ENCODE measurements at regions not wholly inside any gene's neighbourhood (a gene's known extent, or its start where the extent isn't known, plus 50 kb on each side); places are given as distances from the start of the nearest gene placed in this dataset.

DNA sequence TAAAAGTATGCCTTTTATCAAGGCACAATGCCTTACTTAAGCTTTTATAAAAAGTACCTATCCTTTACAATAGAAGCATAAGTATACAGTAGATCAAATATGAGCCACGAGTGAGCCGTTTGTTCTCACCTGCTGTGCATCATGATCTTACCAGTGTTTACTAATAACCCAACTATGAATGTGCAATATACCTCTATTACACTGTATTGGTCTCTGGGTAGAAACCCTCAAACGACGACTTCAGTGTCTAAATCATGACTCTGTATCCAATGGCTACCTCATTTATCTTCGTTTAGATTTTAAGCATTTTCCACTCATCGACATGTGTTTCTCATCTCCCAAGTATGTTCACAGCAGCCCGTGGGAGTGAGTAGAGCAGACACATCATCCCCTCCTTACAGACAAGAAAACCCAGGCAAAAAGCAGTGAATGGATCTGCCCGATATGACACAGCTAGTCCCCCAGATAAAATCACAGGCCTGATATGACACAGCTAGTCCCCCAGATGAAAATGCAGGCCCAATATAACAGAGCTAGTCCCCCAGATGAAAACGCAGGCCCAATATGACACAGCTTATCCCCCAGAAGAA, 279.8 kb downstream of the TNS1 start:
- DNase-seq (ENCODE audit: low spot score): no peak

DNA sequence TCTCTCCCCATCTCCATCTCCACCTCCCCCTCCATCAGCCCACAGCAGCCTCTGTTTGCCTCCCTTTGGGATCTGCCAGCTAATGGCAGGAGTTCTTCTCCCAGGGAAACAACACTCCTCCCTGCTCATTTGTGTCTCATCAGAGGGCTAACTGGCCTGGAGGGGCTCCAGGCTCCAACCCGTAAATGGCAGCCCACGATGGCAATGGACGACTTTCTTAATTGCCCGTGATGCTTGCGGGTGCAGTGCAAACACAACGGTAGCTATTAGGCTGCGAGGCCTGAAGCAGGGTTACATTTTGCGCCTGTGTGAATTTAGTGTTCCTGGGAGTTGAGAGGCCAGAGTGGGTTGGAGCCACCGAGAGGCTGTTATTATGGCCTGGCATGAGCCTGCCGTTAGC, 285.1 kb downstream of the TNS1 start:
- no peak for DNase-seq (ENCODE audit: low spot score)

DNA sequence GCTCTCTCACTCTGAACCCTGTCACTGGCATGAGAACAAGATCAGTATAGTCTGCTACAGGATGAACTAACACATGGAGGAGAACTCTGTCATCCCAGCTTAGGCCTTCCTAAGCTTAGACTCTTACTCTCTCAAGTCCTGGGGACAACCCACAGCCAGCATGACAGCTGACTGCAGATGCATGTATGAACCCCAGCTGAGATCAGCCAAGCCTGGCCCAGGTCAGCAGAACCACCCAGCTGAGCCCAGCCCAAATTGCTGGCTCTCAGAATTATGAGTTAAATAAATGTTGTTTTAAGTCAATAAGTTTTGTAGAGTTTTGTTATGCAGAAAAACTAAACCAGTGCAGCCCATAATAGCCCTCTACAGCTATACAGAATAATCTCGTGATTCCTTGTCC, 287.3 kb downstream of the TNS1 start:
- no peak for DNase-seq (ENCODE audit: low spot score)

DNA sequence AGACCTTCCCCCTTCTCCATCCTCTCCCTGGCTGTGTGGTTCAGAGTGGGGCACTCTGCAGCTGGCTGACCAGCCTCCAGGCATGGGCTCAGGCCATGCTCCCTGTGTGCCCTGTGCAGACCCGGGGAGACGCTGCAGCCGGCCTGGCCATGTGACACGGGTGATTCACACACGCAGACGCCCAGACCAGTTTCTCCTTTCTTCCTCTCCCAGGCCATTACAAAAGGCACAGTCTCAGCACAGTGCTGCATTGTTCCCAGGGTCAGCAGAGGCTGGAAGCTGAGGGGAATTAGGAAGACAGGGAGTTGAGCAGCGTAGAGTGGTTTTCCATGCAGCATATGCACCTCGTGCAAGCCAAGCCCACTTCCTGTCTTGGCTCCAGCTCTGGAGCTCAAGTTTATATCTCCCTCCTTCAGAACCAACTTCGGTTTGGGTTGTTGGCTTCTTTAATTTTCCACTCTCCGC, 288.5 kb downstream of the TNS1 start:
- DNase-seq (ENCODE audit: low spot score): peak; percentile 15

DNA sequence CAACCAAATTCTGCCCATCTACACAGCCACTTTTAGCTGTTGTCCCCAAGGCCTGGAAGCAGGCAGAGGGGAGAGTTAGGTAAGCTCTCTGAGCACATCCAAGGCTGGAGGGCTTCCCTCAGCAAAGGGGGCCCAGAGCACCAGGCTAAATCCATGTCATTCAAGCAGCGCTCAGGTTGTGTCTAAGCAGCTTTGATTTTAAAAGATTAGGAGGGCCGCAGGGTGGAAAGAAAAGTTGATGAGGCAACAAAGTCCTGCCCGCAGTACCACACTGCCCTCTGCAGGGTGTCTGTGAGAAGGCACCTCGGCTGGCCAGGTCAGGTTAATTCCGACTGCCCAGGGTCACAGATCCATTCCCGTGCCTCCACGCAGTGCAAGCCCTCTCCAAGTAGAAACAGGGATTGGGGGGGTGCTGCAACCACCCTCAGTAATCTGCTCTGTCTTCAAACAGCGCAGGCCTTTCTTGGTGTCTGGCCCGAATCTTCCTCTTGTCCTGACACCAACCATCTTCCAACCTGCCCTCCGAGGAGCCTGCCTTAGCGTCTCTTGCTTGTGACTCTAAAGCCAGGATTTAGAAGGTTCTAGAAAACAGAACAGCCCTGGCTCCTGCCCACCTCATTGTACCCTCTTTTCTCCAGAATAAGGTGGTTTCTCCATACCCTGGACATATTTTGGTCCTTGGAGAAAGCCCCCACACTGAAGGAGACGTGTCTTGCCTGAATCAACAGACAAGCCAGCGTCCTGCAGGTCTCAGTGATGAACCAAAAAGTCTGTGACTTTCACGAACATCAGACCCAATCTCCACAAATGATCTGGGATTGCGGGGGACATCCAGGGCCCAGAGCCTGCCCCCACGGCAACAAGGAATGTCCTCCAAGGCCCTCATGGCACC, 289.2 kb downstream of the TNS1 start:
- peak; percentile 88 for DNase-seq (ENCODE audit: low spot score)

GRCh38 chr2:217712431-217712830, 290.4 kb downstream of the TNS1 start:
- DNase-seq (ENCODE audit: low spot score): no peak

- no peak for DNase-seq (ENCODE audit: low spot score)
Measured at GRCh38 chr2:217711188-217711587, 291.6 kb downstream of the TNS1 start.

- DNase-seq (ENCODE audit: low spot score): no peak
Measured at GRCh38 chr2:217710211-217710765, 292.5 kb downstream of the TNS1 start.

- DNase-seq (ENCODE audit: low spot score): no peak
Measured at GRCh38 chr2:217709478-217710210, 293.2 kb downstream of the TNS1 start.

DNA sequence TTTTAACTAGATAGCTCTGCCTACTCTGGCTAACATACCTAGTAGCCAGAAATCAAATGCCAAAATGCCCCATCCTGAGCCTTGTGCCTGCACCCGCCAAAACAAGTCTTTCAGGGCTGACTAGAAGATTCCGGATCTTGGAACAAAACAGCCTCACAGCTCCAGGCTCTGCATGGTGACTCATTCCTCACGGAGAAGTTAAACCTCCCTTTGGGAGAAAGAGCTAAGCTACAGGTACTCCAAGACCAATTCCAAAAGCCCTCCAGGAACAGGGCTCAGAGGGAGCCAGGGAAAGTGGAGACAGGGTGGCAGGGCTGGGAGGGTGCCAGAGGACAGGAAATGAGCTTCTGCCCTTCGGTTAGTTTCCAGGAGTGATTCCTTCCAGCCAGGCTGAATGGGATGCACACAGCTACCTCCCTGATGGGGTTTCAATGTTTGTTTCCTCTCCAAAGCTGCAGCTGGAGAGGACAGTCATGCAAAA, 295.6 kb downstream of the TNS1 start:
- DNase-seq (ENCODE audit: low spot score): no peak

GRCh38 chr2:217706513-217706912, 296.3 kb downstream of the TNS1 start:
- no peak for DNase-seq (ENCODE audit: low spot score)

DNA sequence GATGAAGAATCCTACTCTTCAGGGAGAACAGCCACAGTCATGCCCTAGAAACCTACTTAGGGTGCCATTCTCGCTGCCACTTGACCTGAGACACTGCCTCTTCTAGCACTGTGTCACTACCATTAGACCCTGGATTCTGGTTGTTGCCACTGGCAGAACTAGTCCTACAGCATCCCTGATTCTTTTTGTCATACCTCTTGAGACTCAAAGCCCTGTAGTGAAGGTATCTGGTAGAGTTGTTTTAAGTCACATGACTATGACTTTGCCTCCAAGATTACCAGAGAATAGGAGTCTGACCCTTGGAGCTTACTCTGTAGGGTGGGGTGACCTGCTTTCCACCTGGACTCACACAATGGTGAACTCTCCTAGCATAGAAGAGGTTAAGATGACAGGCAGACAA, 296.7 kb downstream of the TNS1 start:
- DNase-seq (ENCODE audit: low spot score): no peak

- DNase-seq (ENCODE audit: low spot score): no peak
Measured at GRCh38 chr2:217705461-217705860, 297.3 kb downstream of the TNS1 start.

GRCh38 chr2:217703999-217704398, 298.8 kb downstream of the TNS1 start:
- DNase-seq (ENCODE audit: low spot score): no peak

DNA sequence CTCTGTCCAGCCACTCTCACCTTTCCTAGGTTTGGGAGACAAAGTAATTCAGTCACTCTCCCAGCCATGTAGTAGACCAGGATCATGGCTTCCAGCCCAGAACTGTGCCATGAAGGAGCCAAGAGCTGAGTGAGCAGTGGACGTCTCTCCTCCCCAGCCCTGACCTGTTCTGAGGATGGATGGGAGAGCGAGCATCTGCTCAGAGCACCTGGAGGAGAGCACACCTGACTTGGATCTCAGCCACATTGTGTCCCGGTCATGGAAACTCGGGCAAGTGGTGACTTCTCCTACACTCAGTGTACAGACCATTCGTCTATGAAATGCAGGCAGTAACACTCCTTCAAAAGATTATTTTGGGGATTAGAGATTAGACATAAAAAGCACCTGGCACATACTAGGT, 299.7 kb downstream of the TNS1 start:
- no peak for DNase-seq (ENCODE audit: low spot score)

GRCh38 chr2:217701622-217702021, 301.2 kb downstream of the TNS1 start:
- no peak for DNase-seq (ENCODE audit: low spot score)

- DNase-seq (ENCODE audit: low spot score): no peak
Measured at GRCh38 chr2:217698691-217699090, 304.1 kb downstream of the TNS1 start.

- no peak for DNase-seq (ENCODE audit: low spot score)
Measured at GRCh38 chr2:217695033-217695520, 307.7 kb downstream of the TNS1 start.

DNA sequence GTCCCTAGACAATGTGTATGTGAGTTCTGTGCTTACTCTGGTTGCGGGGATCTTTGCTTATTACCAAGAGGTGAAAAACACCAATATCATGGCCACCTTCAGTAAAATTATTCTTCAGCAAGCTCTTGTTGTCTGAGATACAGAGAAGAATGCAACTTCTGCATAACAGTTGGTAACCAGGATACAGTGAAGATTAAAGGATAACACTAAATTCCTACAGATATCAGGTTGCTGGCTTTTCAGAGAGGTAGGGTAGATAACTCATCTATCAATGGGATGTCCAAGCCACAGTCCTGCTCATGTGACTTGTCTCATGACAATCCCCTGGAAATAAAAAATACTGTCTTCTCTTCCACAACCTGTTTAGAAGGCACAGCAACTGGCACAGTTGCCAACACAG, 308.5 kb downstream of the TNS1 start:
- no peak for DNase-seq (ENCODE audit: low spot score)

DNA sequence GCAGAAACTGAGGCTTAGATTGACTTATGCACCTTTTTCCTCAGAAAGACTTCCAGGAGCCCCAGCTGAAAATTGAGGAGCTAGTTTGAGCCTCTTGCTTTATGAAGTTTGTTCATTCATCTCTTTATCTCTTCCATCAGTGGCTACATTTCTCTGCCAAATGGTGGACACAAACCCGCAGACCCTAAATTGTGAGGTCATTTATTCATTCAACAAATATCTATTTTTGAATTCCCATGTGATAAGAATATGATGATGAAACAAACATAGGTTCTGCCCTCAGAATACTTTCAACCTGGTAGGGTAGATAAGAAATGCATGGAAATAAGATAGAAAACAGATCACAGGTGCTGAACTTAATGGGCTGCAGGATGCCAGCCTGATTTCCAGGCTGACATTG, 309.4 kb downstream of the TNS1 start:
- no peak for DNase-seq (ENCODE audit: low spot score)

- DNase-seq (ENCODE audit: low spot score): no peak
Measured at GRCh38 chr2:217691920-217692666, 310.7 kb downstream of the TNS1 start.

GRCh38 chr2:217691516-217691915, 311.3 kb downstream of the TNS1 start:
- DNase-seq (ENCODE audit: low spot score): no peak

Data from iPS-NIHi11 (cell line).